Osteoblast (primary cell): ENCODE measurements at regions not wholly inside any gene's neighbourhood (a gene's known extent, or its start where the extent isn't known, plus 50 kb on each side); places are given as distances from the start of the nearest gene placed in this dataset.

ENCODE experiments used
- DNase-seq: peaks from one replicate; pipeline ENCODE4 v3.0.0; 2011; ENCODE audit warnings: low spot score, mixed read lengths; ENCODE audit not compliant: insufficient read length; ENCODE audit errors: missing footprints
- H2AFZ ChIP-seq: 2 replicates; pipeline ENCODE4 v1.6.0; 2011; ENCODE audit warnings: mild to moderate bottlenecking, low read length
- H3K27ac ChIP-seq: 2 replicates; pipeline ENCODE4 v1.5.1; 2011; ENCODE audit warnings: mild to moderate bottlenecking, low read depth, low read length, moderate library complexity
- H3K27me3 ChIP-seq: 2 replicates; pipeline ENCODE4 v1.6.0; 2012; ENCODE audit warnings: mild to moderate bottlenecking, control low read depth, inconsistent platforms, low read length, moderate library complexity; ENCODE audit not compliant: insufficient read depth
- H3K36me3 ChIP-seq: 2 replicates; pipeline ENCODE4 v1.5.1; 2011; ENCODE audit warnings: mild to moderate bottlenecking, low read length, control low read depth, moderate library complexity; ENCODE audit not compliant: insufficient read depth
- H3K4me1 ChIP-seq: 2 replicates; pipeline ENCODE4 v1.5.1; 2011; ENCODE audit warnings: mild to moderate bottlenecking, low read length, control low read depth, moderate library complexity; ENCODE audit not compliant: insufficient read depth
- H3K4me2 ChIP-seq: 2 replicates; pipeline ENCODE4 v1.6.0; 2011; ENCODE audit warnings: mild to moderate bottlenecking, low read length; ENCODE audit not compliant: insufficient read depth
- H3K4me3 ChIP-seq: fragments of 200-600 bp; sonication (generic); 3 replicates; pipeline ENCODE4 v1.5.1; 2012; ENCODE audit warnings: mild to moderate bottlenecking, low read length, inconsistent platforms; ENCODE audit not compliant: insufficient read depth
- H3K79me2 ChIP-seq: 2 replicates; pipeline ENCODE4 v1.6.0; 2012; ENCODE audit warnings: mild to moderate bottlenecking, low read length, control low read depth, inconsistent platforms; ENCODE audit not compliant: insufficient read depth
- H3K9me3 ChIP-seq: 2 replicates; pipeline ENCODE4 v1.5.1; 2011; ENCODE audit warnings: low read depth, low read length, control low read depth
- H4K20me1 ChIP-seq: 2 replicates; pipeline ENCODE4 v1.6.0; 2012; ENCODE audit warnings: mild to moderate bottlenecking, low read length, control low read depth; ENCODE audit not compliant: insufficient read depth
- TF ChIP-seq, protein P1 (sequence below): IDR thresholded peaks from 2 replicates; pipeline ENCODE4 v1.5.1; 2011; ENCODE audit warnings: mild to moderate bottlenecking, low read depth, low read length, moderate library complexity; ENCODE audit errors: extremely low read depth

DNA sequence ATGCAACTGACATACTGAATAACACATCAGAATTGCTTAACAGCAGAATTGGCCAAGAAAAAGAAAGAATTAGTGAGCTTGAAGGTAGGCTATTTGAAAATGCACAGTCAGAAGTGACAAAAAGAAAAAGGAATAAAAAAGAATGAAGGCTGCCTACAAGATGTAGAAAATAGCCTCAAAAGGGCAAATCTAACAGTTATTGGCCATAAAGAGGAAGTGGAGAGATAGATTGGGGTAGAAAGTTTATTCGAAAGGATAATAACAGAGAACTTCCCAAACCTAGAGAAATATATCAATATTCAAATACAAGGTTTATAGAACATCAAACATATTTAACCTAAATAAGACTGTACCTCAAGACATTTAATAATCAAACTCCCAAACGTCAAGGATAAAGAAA lies 67.5 kb downstream of the ATP6V1G3 start:
- H3K27ac ChIP-seq, result no peak overlapping the region
- H3K27me3 ChIP-seq, result no peaks in the 10 kb centered on the region
- H3K4me3 ChIP-seq, result no peak overlapping the region
- H3K36me3 ChIP-seq, result no peaks in the 10 kb centered on the region
- TF ChIP-seq, protein P1, sequence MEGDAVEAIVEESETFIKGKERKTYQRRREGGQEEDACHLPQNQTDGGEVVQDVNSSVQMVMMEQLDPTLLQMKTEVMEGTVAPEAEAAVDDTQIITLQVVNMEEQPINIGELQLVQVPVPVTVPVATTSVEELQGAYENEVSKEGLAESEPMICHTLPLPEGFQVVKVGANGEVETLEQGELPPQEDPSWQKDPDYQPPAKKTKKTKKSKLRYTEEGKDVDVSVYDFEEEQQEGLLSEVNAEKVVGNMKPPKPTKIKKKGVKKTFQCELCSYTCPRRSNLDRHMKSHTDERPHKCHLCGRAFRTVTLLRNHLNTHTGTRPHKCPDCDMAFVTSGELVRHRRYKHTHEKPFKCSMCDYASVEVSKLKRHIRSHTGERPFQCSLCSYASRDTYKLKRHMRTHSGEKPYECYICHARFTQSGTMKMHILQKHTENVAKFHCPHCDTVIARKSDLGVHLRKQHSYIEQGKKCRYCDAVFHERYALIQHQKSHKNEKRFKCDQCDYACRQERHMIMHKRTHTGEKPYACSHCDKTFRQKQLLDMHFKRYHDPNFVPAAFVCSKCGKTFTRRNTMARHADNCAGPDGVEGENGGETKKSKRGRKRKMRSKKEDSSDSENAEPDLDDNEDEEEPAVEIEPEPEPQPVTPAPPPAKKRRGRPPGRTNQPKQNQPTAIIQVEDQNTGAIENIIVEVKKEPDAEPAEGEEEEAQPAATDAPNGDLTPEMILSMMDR, result no peak
- no peak overlapping the region for H3K4me2 ChIP-seq
- no peak overlapping the region for H2AFZ ChIP-seq
- H3K79me2 ChIP-seq, result no peaks in the 10 kb centered on the region
- no peaks in the 10 kb centered on the region for H4K20me1 ChIP-seq
- H3K4me1 ChIP-seq, result no peaks in the 10 kb centered on the region
- DNase-seq, result no peak
- no peaks in the 10 kb centered on the region for H3K9me3 ChIP-seq

DNA sequence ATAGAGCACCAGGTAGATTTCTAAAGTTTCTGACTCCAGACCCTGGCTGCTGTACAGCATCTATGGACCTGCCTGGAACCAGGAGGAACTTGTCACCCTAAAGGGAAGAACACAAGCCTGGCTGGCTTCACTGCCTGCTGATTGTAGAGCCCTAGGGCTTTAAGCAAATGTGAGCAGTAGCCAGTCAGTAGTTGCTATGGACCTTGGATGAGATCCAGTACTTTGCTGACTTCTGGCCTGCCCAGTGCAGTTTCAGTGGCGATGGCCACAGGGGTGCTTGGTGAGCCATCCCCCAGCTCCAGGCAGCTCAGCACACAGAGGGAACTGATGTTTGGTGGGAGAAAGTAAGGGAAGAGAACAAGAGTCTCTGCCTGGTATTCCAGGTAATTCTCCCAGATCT lies 68.4 kb downstream of the ATP6V1G3 start:
- Histone ChIP-seq H3K4me3 (no peak overlapping the region), H3K27ac (no peak overlapping the region)
- TF ChIP-seq, protein P1, result no peak

DNA sequence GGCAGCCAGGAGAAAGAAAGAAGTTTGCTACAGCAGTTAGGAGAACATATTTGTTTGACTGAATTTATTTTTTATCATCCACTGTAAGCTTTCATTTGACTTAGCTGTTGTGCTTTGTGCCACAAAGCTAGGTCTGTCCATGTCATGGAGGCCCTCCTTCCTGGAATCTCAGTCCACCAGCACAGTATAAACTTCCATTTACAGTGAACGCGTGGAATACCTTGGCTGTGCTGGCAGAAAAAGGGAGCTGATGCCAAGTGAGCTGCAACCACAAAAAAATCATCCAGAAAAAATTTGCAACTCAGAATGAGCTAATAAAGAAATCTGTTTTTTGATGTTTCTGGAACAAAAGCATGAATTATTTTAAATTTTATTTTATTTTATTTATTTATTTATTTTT lies 72.6 kb downstream of the ATP6V1G3 start:
- Histone ChIP-seq H3K27me3 (no peaks in the 10 kb centered on the region), H3K79me2 (no peaks in the 10 kb centered on the region), H2AFZ (peak overlapping the region; percentile 43), H3K36me3 (no peaks in the 10 kb centered on the region), H3K4me2 (no peak overlapping the region), H3K9me3 (no peaks in the 10 kb centered on the region), H3K4me3 (no peak overlapping the region), H3K4me1 (peaks cover 16% of the 10 kb centered on the region), H4K20me1 (no peaks in the 10 kb centered on the region), H3K27ac (peak overlapping the region; percentile 62)
- DNase-seq, result no peak
- TF ChIP-seq, protein P1, result no peak

More for the DNA sequence above, 68.4 kb downstream of the ATP6V1G3 start:
- no peaks in the 10 kb centered on the region for H3K9me3 ChIP-seq
- no peaks in the 10 kb centered on the region for H3K79me2 ChIP-seq
- no peaks in the 10 kb centered on the region for H3K36me3 ChIP-seq
- peak overlapping the region; percentile 39 for H2AFZ ChIP-seq
- DNase-seq, result no peak
- H3K4me1 ChIP-seq, result peaks cover 8% of the 10 kb centered on the region
- H4K20me1 ChIP-seq, result no peaks in the 10 kb centered on the region
- no peaks in the 10 kb centered on the region for H3K27me3 ChIP-seq
- H3K4me2 ChIP-seq, result no peak overlapping the region

DNA sequence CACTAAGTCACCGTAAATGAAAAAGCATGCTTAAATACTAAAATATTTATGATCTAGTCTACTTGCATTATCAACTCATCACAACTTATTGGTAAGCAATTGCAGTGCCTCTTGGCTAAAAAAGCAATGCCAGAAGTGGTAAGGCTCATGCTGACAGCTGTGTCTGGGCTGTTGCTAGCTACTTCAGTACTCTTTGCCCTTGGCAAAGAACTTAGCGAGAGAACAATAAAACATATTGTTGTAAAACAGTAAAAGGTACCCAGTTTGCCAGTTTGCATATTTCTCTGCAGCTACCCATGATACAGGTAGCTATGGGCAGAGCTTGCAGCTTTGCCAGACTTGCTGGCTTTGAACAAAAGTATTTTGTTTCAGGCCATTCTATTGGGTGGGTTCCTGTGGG lies 73.1 kb downstream of the ATP6V1G3 start:
- Histone ChIP-seq H4K20me1 (no peaks in the 10 kb centered on the region), H3K79me2 (no peaks in the 10 kb centered on the region), H3K4me3 (no peak overlapping the region), H3K4me2 (no peak overlapping the region), H3K27ac (peak overlapping the region; percentile 62), H3K27me3 (no peaks in the 10 kb centered on the region), H2AFZ (peak overlapping the region; percentile 43), H3K36me3 (no peaks in the 10 kb centered on the region), H3K9me3 (no peaks in the 10 kb centered on the region), H3K4me1 (peaks cover 21% of the 10 kb centered on the region)
- no peak for DNase-seq
- TF ChIP-seq, protein P1, result no peak
